GM19238 (cell line): ENCODE measurements at regions not wholly inside any gene's neighbourhood (a gene's known extent, or its start where the extent isn't known, plus 50 kb on each side); places are given as distances from the start of the nearest gene placed in this dataset.
A peak's percentile ranks its signal among the peaks of the same experiment; 100 is the strongest.

Source experiments
- DNase-seq: peaks from one replicate; pipeline ENCODE4 v3.0.0; 2011; ENCODE audit warnings: low spot score; ENCODE audit not compliant: insufficient read length

GRCh38 chr2:203812294-203813221 lies 55.0 kb upstream of the CTLA4 start:
- DNase-seq = no peak

- DNase-seq = no peak
These were observed 53.9 kb upstream of the CTLA4 start for GRCh38 chr2:203813684-203814083.

GRCh38 chr2:203814661-203815540 lies 52.7 kb upstream of the CTLA4 start:
- DNase-seq = peak; percentile 53

GRCh38 chr2:203815541-203815898 lies 52.1 kb upstream of the CTLA4 start:
- DNase-seq = no peak

GRCh38 chr2:203817147-203817546 lies 50.4 kb upstream of the CTLA4 start:
- no peak for DNase-seq
